Kidney (tissue), 13 donors: ENCODE measurements at regions not wholly inside any gene's neighbourhood (a gene's known extent, or its start where the extent isn't known, plus 50 kb on each side); places are given as distances from the start of the nearest gene placed in this dataset.
"Not testable (repeated sequence)": the region's sequence is repeated elsewhere in the genome, so short reads cannot be mapped to it uniquely, and the experiment has no call there.

Experiments used
- DNase-seq, 5 donors: peaks; one replicate each; pipeline ENCODE4 v3.0.0-alpha.2; 2013 to 2020
- FAIRE-seq: peaks from 2 replicates; lab custom pipeline; 2012; peaks lifted over from hg19 to GRCh38; lab: Jason Lieb, UNC
- H3K27ac ChIP-seq, 2 donors: one replicate each; pipeline ENCODE4 v1.7.0; 2013; ENCODE audit warnings: low read depth in 2 of 2, low read length in 2 of 2, inconsistent platforms in 1 of 2
- H3K27me3 ChIP-seq: one replicate; pipeline ENCODE4 v1.7.1; 2013; ENCODE audit warnings: low read length, inconsistent platforms; ENCODE audit not compliant: control insufficient read depth, insufficient read depth
- H3K36me3 ChIP-seq, 3 donors: one replicate each; pipeline versions ENCODE4 v1.7.0 to v1.7.1; 2013; ENCODE audit warnings: low read length in 3 of 3, control low read depth in 1 of 3, inconsistent platforms in 1 of 3; ENCODE audit not compliant: insufficient read depth in 3 of 3, control insufficient read depth in 2 of 3
- H3K4me1 ChIP-seq, 3 donors: one replicate each; pipeline versions ENCODE4 v1.7.0 to v1.7.1; 2013; ENCODE audit warnings: low read length in 3 of 3, inconsistent platforms in 1 of 3, low read depth in 1 of 3; ENCODE audit not compliant: control insufficient read depth in 2 of 3, insufficient read depth in 2 of 3
- H3K4me3 ChIP-seq, 3 donors: one replicate each; pipeline versions ENCODE4 v1.7.0 to v1.8.1; 2013; ENCODE audit warnings: low read length in 3 of 3, control low read depth in 1 of 3, inconsistent platforms in 1 of 3
- H3K9ac ChIP-seq, 3 donors: one replicate each; pipeline versions ENCODE4 v1.7.0 to v1.7.1; 2013; ENCODE audit warnings: low read length in 3 of 3, control low read depth in 1 of 3, inconsistent platforms in 1 of 3
- H3K9me3 ChIP-seq, 3 donors: one replicate each; pipeline versions ENCODE4 v1.7.0 to v1.7.1; 2013; ENCODE audit warnings: low read length in 3 of 3, control low read depth in 1 of 3, inconsistent platforms in 1 of 3; ENCODE audit not compliant: control insufficient read depth in 2 of 3, insufficient read depth in 1 of 3
- intact Hi-C: fragments of 100-400 bp; cut with DNase I; formaldehyde crosslinking; loops from one replicate; pipeline ENCODE4 v1.11.1; 2022
- TF ChIP-seq, protein P1 (sequence below): IDR thresholded peaks from 3 replicates; pipeline ENCODE4 v1.5.1; 2012; ENCODE audit warnings: mild to moderate bottlenecking, moderate library complexity, borderline replicate concordance; ENCODE audit not compliant: insufficient read depth; ENCODE audit errors: extremely low read depth
- donor health status: control.
- donor health status: control.
- donor health status: control.
- donor health status: control.
- donor health status: control.
- donor health status: DM: yes; HTN: yes; CAD: no.
- donor health status: Normal renal cell carcinoma (clear cell type).

DNA sequence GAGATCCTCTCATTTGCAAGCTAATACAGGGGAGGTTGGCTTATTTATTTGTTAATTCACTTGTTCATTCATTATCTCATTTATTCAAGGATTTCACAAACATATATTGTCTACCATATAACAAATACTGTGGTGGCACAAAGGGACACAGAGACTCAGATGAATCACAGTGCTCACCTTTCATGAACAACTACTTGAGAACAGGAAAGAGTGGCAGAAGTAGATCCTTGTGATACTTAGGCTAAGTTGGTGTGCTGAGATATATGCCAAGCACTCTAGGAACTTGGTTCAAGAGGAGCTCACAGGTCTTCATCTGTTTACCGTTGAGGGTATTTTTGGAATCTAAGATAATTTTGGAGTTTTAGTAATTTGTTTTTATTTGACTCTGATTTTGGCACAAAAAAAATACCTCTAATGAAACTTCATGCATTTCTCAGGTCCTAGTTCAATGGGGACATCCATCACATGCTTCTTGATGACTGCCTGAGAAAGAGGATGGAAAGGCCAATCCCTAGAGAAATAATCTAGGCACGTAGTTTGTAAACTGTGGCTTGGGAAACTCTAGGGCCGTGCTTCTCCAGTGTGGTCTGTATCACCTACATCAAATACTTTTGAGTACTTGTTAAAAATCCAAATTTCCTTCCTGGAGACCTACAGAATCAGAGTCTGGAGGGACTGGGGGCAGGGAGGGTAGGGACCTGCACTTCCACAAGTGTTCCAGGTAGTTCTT, 113.3 kb downstream of the OSTF1 start:
- Histone ChIP-seq H3K4me3 (no peak overlapping the region), H3K27me3 (no peaks in the 10 kb centered on the region), H3K9me3 (no peaks in the 10 kb centered on the region), H3K27ac (no peak overlapping the region), H3K4me1 (no peaks in the 10 kb centered on the region), H3K36me3 (no peaks in the 10 kb centered on the region), H3K9ac (no peak overlapping the region)
- FAIRE-seq (no peak), DNase-seq (no peak)
- intact Hi-C loops: no loop called here
- TF ChIP-seq, protein P1, sequence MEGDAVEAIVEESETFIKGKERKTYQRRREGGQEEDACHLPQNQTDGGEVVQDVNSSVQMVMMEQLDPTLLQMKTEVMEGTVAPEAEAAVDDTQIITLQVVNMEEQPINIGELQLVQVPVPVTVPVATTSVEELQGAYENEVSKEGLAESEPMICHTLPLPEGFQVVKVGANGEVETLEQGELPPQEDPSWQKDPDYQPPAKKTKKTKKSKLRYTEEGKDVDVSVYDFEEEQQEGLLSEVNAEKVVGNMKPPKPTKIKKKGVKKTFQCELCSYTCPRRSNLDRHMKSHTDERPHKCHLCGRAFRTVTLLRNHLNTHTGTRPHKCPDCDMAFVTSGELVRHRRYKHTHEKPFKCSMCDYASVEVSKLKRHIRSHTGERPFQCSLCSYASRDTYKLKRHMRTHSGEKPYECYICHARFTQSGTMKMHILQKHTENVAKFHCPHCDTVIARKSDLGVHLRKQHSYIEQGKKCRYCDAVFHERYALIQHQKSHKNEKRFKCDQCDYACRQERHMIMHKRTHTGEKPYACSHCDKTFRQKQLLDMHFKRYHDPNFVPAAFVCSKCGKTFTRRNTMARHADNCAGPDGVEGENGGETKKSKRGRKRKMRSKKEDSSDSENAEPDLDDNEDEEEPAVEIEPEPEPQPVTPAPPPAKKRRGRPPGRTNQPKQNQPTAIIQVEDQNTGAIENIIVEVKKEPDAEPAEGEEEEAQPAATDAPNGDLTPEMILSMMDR: no peak

- H3K27me3 ChIP-seq, H3K4me3 ChIP-seq, DNase-seq, intact Hi-C loops, H3K9ac ChIP-seq, H3K4me1 ChIP-seq, H3K9me3 ChIP-seq, H3K27ac ChIP-seq, FAIRE-seq, H3K36me3 ChIP-seq: not testable (repeated sequence)
Observed at GRCh38 chr9:75207997-75208396, 119.7 kb downstream of the OSTF1 start.

GRCh38 chr9:75210215-75210614, 121.9 kb downstream of the OSTF1 start:
- Histone ChIP-seq H3K9me3 (peaks cover 0 to 3% (median 0%) of the 10 kb centered on the region in 3 donors), H3K4me1 (no peaks in the 10 kb centered on the region), H3K27ac (no peak overlapping the region), H3K27me3 (no peaks in the 10 kb centered on the region), H3K36me3 (no peaks in the 10 kb centered on the region), H3K9ac (no peak overlapping the region), H3K4me3 (no peak overlapping the region)
- intact Hi-C loops: no loop called here
- FAIRE-seq (no peak), DNase-seq (no peak)
- TF ChIP-seq, protein P1: no peak

- TF ChIP-seq, protein P1: no peak
- Histone ChIP-seq H3K9ac (no peak overlapping the region), H3K4me3 (no peak overlapping the region), H3K9me3 (peaks cover 0 to 3% (median 0%) of the 10 kb centered on the region in 3 donors), H3K36me3 (no peaks in the 10 kb centered on the region), H3K27me3 (no peaks in the 10 kb centered on the region), H3K4me1 (no peaks in the 10 kb centered on the region), H3K27ac (no peak overlapping the region)
- intact Hi-C loops: no loop called here
- no peak for DNase-seq
- FAIRE-seq: no peak
Observed at GRCh38 chr9:75213765-75214164, 125.5 kb downstream of the OSTF1 start.
